HG02938 (cell line): ENCODE measurements at regions not wholly inside any gene's neighbourhood (a gene's known extent, or its start where the extent isn't known, plus 50 kb on each side); places are given as distances from the start of the nearest gene placed in this dataset.

Source experiments
- ATAC-seq: cut with Tn5 transposase; IDR thresholded peaks from one replicate; pipeline ENCODE4 v1.9.1; 2021; ENCODE audit warnings: mild to moderate bottlenecking, moderate library complexity; ENCODE audit not compliant: unreplicated experiment

DNA sequence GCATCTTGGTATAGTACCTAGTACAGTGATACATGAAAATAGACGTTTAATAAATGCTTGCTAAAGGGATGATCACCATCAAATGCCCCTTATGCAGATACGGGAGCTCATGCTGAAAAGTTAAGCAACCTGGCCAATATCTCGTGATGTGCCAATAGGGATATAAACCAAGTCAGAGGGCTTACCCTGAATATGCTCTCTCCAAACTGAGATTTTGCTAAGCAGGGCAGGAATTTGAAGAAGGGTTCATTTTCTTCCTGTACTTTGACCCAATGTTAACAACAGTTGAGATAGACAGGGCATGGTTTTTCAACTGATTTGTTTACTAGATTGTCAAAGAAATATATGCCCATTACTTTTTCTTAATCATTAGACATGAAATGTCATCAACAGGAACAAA is 219.3 kb upstream of the PREP start:
- ATAC-seq: no peak

DNA sequence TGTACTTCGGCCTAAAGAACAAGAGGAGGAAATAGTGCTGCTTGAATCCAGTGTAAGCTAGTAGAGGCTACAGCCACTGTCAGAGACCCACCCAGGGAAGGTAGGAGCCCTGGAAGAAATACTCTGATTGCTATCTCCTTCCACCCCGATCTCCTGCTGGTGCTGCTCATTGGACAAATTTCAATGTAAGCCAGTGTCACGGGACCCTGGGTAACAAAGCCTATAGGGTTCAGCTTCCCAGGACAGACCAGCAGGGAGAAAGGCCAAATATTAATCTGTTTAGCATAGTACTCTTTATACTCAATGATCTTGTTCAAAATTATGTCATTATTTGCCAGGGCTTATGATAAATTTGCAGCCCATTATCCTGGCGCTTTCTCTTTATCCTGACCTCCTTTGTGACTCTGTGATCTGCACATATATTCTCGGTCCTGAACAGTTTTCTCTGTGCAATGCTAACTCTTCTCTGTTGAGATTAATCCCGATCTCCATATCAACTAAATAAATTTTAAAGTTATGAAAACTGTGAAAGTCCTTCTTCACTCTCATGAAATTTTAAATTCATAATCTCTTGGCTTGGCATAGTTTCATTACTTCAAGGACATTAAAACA is 218.8 kb upstream of the PREP start:
- no peak for ATAC-seq

DNA sequence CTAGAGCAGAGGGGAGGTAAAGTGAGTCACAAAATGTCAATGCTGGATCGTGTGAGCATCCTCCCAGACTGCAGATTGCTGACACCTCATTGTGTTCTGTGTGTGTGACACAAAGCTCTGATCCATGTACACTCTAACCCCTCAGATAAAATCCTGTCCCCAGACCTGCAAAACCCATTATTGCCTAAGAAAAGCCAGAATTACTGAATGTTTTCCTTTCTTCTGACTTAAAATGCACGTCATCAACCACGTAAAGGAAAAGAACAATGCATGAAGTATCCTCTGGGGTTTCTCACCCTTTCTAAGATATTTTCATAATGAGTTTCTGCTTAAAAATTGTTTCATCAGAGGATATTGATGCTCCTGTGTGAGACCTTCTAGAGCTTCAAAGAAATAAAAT is 218.0 kb upstream of the PREP start:
- no peak for ATAC-seq

DNA sequence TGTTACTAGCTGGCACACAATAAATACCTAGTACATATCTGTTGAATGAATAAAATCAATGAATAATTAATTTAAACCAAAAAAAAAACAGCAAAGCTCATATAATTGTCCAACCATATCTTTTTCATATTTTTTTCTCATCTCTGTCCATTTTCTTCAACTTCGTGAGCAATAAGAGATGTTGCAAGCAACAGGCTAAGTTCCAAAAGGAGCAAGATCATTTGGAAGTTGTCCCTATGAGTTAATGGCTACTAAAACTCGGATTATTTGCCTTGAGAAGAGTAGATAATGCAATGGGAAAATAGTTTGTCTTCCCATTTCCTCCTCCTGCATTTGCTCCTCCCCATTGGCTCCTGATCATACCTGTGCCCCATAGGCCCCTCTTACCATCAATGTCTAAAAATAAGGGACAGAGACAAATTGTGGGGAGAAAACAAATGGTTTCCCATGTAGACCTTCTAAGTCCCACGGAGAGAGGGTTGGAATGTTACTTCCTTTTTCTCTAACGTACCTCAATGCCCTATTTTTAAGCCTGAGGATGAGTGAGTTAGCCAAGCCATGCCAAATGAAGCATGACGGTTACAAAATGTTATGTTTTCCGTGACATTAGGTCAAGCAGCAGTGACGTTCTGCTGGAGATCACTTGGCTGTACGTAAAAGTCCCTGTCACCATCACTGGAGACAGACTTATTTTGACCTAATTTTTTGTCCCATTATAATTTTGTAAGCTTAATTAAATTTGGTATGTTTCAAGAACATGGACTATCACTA is 217.3 kb upstream of the PREP start:
- ATAC-seq: no peak

DNA sequence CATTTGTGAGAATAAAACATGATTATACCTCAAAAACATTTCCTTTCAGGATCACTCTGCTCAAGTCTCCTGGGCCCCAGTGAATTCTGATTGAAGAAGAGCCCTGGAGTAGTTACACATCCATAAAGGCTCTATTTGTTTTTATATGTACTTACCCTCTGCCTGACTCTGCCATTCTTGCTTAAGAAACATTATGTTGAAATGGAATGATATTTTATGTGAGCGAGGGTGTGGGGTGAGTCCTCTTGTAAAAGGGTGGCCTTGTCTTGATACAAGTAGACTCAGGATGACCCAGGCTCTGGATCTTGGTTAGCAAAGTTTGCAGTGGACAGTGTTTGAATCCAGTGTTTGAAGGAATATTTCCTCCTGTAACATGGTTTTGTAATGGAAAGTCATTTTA is 215.4 kb upstream of the PREP start:
- ATAC-seq: no peak

DNA sequence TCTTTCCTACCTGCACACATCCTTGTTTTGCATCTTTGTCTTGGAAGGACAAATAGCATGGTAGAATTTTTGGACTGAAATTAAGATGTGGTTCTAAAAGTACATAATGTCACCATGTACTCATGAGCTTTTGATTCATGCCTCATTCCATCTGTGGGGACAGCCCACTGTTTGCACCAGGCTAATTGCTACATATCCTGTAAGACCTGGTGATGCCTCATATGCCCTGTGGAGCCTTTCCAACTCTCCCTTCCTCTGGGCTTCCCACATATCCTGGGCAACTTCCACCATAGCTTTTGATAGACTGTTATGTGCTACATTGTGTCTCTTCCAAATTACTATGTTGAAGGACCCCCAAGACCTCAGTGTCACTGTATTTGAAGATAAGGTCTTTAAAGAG is 213.6 kb upstream of the PREP start:
- ATAC-seq: no peak

DNA sequence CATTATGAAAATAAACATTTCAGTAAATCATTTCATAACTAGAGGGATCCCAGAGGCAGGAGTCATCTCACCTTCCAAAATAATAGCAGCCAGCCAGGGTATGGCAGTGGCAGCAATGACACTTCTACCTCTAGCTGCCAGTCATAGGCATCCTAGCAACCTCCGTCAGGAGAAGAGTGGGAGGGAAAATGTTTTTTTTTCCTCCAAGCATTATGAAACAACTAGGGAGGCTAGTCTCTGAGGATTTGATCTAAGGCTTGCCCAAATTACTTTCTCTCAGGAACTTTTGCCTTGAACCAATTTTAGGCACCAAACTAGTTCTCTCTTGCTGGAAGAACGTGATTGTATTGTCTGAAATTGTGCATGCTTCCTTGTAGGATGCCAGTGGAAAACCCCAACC is 208.7 kb upstream of the PREP start:
- ATAC-seq: no peak

DNA sequence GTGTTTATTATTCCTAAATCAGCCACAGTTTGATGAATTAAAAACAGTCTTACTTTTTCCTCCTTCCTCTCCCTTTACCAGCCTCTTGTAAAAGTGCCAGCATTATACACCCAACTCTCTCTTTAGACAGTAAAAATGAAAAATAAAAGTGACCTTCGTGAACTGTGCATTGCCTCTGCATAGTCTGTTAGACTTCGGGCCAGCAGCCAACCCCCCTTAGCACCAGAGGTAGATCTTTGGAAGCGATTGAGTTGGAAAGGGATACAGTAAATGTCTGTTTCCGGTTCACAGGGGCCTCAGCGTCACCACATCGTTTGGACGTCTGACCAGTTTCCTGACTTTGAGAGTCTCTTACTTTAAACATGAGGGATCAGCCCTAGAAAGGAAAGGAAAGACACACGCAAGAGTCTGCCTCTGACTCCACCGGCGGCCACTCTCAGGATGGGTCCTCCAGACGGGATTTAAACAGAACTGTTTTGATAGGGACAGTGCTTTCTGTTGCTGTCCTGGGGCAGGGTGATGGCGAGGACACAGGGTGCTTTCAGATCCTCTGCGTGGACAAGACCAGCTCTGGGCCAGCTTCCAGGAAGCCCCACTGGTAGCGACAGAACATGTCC is 206.6 kb upstream of the PREP start:
- no peak for ATAC-seq

DNA sequence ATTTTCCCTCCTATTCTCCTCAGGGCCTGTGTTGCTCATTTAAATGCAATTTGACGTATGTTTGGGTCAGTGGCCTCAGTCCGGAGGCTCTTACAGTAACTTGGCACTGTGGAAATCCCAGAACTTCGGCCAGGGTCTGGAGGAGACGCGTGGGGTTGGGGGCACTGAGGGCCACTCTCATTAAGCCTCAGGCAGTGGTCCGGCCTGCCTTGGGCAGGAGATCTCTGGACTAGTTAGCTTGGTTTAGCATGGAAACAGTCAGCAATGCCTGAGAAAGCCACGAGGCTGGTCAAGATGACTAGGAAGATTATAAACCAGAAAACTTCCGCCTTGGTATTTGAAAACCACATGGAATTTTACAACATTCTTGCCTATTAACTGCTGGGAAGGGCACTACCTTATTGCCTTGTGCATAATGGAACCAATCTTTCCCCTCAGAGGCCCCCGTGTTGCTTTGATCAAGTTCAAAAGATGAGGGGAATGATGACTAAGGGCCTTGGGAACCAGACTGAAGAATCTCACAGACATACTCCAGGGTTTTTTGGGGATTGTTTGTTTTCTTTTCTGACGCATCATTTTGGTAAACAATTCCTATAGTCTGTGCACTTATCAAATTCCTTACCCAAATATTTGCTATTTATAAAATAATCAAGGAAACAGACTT is 206.0 kb upstream of the PREP start:
- ATAC-seq: no peak

DNA sequence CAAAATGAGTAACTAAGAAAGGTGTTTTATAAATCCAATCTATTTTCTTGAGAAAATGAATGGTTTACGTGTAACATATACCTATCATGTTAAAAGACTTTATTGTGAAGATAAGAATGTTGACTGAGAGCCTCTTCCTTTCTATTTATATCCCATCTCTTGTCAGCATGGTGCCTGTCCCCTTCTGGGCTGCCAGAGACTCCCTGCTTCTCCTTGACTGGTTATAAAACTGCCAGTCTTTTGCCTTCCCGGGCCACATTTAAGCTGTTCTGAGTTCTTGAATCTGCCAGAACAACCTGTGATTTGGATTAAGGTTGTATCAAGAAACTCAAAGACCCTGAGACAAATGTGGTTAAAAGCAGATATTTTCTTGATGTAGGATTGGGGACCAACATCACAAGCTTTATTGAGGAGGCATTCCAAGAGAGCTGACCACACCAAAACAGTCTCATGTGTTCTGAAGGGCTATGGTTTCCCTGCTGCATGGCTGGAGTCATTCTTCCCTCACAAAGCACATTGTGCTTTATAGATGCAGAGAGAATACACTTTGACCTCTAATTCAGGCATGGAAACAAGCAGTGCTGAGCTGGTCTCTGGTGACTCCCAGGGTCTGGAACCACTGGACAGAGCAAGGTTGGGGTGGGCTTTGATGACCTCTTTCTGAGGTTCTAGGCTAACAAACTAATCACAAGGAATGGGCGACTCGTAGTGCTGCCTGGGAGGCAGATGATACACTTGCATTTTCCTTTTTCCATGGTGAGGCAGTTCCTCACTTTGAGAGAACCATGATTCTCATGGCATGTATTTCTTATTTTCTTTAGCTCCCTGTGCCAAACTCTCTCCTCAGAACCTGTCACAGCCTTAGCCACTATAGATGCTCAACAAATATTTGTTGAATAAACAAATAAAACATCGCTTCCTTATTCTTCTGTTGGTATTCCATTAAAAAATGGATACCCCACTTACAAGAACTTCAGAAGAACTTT is 205.0 kb upstream of the PREP start:
- ATAC-seq: no peak

DNA sequence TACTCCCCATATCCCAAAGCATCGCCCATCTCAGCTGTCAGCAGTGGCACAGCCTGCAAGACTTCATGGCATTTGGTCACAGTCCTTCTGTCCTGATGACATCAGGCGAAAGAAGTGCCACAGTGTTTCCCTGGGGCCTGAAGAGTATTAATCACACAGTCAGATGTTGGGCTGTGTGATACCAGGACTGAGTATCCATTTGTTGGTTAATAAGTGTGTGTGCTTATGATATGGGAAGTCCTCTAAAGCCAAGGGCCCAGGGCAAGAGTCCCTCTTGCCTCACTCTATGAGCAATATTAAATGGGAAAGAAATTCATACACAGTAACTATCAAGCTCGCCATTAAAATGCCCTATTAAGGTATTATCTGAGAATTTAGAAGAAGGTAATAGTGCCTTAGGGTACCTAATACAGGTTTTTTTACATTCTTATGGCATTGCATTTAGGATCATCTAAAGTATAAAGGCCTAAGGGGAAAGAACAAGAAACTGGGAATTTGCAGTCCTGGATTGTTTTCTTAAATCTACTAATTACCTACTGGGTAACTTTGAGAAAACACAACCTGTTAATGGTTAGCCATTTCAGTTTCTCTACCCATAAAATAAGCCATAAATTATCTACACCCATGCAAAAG is 204.1 kb upstream of the PREP start:
- ATAC-seq: no peak

DNA sequence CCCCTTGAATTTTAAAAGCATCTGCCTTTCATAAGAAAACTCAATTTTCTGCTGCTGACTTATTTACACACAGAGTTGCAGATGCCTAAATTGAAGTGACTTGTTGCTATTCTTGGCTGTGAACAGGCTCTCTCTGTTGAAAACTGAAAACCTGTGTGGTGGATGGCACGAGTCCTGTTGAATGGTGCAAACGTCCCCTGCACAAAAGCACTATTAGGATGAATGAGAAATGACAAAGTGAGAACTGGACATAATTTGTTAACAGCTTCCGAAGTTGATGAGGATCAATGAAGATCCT is 201.7 kb upstream of the PREP start:
- no peak for ATAC-seq

DNA sequence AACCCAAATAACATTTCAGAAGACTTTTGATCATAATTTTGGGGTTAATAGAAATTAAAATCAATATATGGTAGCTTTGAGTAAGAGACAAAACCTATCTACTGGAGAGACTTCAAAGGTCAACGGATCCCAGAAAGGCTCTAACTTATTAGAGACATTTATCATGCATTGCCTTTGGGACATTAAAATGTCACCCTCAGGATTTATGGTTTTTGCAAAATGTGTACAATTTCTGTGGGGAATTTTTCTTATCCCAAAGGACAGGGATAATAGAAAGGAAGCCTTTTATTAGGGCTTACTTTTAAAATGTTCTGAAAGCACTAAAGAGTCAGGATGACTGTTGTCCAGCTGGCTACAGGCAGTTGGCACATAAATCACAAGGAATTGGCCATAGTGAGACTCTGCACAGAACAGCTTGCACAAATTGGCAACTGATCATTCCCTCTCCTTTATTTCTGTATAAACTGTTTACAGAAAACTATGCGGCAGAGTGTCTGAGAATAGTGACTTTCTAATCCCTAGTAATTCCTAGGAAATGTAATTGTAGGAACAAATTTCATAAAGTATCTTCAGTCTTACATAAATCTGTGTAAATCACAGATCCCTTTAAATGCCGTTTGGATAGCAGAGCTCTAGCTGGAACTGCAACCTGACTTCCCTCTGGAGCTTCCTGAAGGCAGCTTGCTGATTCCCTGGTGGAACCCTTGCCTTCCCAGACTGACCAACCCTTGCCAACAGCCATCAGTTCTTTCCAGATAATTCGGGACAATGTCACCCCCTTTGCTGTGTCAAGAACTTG is 201.1 kb upstream of the PREP start:
- ATAC-seq: no peak

DNA sequence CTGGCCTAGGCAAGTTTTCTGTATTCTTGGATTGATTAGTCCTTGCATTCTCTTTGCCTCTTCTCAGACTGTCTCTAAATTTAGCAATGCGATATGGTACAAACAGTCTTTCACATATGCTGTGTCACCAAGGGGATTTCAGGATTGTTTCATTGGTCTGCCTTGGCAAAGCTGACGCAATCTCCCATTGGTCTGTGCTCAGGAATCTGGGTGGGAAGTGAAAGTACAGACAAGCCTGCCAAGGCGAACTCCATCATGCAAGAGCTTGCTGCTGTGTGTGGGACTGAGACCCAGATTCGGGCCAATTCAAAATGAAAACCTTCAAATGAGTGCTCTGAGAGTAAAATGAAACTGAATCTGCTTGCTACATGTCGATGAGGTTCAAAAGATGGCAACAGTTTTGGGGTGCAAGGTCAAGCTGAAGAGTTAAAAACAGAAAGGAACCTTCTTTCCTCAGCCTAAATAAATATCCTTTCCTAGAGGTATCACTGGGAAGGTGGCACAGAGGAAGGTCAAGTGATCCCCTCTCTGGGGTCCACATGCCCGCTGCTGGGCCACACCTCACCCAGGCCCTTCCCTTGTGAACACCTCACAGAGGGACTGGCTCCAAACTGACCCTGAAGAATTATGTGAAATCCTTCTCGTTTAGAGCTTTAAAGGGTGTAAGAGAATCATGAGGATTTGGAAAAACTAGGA is 198.8 kb upstream of the PREP start:
- ATAC-seq: peak; percentile 81

DNA sequence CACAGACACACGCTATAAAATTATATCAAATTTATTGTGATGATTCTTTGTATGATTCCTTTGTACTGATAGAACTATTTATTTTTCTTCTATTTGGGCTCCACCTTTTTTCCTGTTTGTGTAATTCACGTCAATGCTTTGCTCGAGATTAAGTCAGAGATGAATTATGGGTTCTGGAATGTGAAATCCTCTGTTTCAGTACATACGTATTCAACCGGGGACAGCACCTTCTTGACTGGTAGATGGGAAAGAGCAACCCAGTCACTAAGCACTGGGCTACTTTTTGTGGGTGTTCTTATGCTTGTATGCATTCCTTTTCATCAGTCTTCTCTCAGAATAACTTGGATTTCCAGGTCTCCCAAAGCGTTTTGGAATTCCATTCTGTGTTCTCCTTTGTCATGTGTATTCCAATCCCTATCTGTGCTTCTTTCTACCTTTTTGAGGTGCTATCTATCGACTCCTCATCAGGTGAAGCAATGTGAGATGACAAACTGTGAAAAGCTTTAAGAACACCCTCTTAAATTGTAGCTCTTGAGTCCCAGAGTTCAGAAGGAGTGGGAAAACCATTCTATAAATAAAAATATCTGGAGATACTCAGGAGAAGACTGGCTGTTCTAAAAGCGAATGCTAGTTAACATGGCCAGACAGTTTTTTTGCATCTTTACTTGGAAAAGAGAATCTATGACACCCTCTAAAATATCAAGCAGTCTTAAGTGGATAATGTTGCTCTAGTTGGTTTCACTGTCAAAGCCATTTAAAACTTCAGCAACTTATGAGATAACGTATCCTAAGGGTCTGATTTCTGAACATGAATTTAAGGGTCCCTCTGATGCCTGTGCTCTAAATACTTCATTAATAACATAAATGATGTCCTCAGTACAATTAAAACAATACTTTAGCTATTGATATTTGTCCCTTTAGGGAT is 197.7 kb upstream of the PREP start:
- ATAC-seq: no peak

DNA sequence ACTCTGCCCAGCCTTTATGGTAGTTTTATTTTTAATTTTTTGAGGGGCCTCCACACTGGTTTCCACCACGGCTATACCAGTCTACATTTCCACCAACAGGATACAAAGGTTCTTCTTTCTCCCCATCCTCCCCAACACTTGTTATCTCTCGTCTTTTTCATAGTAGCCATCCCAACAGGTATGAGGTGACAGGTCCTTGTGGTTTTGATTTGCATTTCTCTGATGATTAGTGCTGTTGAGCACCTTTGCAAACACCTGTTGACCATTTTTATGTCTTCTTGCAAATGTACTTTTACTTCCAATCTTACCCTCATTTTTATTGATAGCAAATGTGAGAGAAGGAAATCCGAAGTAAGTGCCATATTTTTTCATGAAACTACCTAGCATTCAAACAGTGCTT is 195.4 kb upstream of the PREP start:
- ATAC-seq: no peak

DNA sequence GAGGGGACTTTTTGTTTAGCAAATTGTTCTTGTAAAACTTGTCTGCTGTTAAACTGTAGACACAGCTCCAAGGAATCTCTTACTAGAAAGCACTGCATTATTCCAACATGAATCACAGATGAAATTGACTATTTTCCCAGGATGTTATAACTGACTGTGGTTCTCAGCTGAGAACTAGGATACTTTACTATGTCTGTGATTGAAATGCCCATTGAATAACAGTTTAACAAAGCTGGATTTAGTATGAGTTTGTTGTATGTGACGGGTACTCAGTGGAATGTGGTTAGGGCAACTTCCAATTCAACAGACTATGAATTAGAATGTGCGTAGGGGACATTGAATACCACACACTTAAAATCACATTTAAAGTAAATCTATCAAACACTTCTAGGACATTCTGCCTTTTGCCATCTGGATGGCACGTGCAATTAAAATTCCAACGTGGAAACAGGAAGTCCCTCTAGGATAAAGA is 193.4 kb upstream of the PREP start:
- ATAC-seq: no peak

DNA sequence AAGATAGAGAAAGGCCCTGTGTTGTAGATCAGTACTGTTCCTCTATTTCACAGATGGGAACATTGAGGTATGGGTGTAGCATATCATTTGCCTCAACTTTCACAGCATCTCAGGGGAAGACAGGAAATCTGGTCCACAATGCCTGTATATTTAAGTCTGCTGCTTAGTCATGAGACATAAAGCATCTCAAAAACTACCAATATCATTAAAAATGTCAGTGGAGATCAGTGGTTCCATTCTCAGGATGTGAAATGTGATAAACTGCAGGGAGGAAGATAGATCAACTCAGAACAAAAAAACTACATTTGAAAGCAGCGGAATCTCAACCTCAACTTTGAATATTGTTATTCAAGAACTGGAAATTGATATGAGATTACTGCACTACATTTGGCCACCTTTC is 192.9 kb upstream of the PREP start:
- ATAC-seq: no peak
